ENCODE measurements at regions not wholly inside any gene's neighbourhood (a gene's known extent, or its start where the extent isn't known, plus 50 kb on each side); places are given as distances from the start of the nearest gene placed in this dataset.
A peak's percentile ranks its signal among the peaks of the same experiment; 100 is the strongest.

DNA sequence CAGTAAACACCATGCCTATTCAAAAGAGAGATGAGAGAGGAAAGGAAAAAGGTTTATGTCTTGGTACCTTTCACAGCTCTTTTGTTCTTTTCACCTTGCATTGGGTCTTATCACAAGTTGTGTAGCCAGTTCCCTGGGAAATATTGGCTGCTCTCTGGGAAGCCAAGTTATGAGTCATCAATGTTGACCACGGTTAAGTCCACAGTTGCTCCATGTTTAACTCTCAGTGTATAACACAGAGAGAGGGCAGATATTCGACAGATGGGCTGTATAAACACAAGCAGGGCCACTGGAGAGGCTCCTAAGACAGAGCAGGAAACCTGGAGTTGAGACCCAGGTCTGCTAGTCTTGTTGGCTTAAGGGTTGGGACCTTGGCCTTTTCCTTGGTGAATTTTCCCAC, 718.6 kb downstream of the QKI start:
- no peak for DNase-seq

DNA sequence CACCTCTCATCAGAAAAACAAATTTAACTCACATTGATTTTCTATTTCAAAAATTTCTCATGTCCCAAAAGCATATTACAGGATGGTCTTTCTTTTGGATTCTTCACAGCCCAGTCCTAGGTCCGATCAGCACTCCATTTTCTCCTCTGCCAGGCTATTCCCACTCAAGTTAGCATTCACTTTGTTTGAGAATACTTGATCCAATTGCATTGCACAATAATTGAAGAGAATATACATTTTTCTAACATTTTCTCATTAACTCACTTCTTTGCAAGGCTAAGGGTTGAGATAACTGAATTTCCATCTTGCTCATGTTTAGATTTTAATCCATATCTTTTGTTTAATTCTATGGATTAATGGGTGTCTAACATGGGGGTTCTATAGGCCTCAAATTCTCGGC, 716.1 kb downstream of the QKI start:
- DNase-seq, result no peak

DNA sequence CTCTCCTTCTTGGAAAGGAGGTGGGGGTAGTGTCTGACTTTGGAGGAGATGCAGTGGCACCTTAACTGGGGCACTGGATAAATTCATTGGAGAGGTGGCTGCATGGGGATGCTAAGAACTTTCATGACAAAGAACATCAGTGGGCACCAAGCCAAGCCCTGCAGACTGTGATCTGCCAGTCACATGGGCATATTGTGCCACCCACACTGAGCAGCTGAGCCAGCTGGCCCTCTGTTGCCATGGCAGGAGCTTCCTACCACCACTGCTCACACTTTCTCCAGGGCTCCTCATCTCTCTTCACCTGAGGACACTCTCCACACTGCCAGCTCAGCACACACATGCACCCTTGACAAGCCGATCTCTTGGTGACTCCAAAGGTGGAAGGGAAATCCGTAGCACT, 715.6 kb downstream of the QKI start:
- no peak for DNase-seq

DNA sequence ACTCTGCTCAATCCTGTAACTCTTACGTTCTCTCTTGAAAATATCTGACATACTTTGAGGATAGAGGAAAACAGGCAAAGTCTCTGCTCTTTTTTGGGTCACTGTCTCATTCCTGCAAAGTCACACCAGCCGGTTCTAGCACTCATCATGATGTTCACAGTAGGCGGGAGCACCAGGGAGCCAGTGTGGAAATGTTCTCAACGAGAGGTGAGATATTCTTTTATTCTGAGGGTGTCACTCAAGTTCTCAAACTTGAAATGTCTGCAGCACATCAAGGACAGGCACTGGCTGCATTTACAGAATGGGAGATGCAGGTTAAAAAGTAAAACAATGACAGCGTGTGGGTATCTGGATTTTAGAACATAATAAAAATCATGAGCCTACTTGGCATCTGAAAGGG, 714.7 kb downstream of the QKI start:
- DNase-seq, result no peak

DNA sequence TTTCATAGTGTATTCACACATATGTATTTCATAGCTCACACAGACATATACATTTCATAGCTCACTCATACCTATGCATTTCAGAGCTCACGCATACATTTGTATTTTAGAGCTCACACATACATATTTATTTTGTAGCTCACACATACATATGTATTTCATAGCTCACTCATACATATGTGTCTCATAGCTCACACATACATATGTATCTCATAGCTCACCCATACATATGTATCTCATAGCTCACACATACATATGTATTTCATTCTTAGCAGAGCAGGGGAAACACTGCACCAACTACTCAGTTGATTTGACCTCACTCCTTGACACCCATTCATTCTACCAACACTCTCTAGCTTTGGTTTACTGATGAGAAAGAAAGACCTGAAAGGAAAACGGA, 713.6 kb downstream of the QKI start:
- no peak for DNase-seq

DNA sequence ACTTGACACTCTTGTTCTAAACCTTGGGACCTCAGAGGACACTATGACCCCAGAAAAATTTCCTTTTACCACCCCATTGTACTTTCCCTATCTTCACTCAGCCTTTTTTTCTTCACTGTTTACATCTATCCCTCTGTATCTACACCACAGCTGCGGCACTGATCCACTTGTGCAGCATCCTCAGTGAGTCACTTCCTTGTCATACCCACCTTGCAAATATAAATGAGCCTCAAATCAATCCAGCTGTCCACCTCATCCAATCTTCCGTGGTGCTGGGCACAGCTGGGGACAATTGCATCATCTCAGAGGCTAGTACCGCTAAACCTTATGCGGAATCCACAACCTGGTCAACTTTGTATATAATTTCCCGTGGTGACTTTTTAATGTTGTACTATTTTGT, 710.5 kb downstream of the QKI start:
- no peak for DNase-seq

DNA sequence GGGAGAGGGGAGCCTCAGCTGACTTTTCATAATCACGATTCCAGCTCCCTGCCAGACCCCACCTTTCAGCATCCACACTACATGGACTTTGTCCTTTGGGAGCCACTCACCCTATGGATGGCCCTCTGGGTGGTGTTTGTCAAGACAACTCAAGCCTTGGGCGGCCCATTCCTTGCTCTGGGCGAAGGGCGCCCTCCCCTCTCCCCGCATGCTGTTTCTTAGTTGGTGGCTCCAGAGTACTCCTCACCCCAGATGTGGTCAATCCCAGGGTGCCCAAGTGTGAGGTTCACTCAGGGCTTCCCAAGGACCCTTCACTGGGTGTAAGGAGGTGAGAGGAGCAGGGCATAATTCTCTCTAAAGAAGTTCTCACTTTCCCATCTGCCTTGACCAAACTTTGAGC, 710.0 kb downstream of the QKI start:
- no peak for DNase-seq

DNA sequence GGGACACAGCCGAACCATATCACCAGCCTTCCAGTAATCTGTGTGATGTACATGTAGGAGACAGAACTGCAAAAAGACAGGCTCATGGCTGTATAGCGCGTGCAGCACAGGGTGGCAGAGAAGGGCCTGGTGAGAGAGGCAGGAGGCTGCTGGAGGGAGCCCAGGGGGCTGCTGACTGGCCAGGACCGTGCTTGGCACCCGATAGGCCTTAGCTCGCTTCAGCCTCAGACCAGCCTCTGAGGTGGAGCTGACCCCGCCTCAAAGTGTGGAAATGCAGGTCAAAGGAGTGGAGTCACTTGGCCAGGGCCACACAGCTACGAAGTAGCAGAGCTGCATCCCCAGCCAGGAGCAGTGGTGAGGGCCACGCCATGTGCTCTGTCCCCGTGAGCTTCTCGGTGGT, 707.6 kb downstream of the QKI start:
- DNase-seq, result no peak

DNA sequence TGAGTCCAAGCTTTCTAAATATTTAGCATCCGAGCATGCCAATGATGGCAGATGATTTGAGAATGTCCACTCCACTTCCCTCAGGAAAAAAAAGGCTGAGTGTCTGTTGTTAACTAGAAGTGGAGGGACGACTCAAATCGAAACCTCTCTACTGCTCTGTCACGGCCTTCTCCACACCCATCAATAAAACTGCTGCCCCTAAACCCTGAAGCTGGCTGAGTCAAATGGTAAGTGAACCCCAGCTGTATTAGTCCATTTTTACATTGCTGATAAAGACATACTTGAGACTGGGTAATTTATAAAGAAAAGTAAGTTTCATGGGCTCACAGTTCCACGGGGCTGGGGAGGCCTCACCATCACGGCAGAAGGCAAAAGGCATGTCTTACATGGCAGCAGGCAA, 707.0 kb downstream of the QKI start:
- no peak for DNase-seq

DNA sequence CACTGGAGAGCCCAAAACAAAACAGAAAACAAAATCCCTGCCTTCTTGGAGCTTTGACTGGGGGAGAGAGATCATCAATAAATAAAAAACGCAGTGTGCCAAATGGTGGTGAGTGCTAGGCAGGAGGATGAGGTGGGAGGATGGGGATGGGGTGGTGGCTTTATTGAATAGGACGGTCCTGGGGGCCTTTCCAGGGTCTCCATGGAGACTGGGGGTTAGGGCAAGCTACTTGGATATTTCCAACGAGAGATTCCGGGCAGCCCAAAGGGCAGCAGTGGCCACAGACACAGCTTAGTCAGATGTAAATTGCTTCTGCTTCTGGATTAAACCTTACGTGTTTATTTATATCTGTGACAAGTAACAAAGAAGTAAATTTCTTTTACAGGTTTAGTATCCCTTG, 700.1 kb downstream of the QKI start:
- no peak for DNase-seq

DNA sequence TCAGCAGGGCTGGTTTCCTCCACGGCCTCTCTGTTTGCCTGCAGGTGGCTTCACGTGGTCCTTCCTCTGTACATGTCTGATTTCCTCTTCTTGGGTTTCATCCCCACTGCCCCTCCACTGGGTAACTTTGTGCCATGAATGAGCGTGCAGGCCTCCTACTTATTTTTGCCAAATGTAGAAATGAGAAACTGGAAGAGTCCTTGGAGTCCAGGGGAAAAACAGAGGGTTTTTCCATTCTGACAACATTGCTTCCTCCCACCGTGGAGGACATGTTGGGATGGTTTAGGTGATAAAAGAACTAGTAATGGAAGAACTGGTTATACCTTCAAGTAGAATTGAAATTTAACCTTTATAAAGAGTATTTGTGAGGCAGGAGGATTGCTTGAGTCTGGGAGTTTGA, 699.5 kb downstream of the QKI start:
- DNase-seq, result no peak

DNA sequence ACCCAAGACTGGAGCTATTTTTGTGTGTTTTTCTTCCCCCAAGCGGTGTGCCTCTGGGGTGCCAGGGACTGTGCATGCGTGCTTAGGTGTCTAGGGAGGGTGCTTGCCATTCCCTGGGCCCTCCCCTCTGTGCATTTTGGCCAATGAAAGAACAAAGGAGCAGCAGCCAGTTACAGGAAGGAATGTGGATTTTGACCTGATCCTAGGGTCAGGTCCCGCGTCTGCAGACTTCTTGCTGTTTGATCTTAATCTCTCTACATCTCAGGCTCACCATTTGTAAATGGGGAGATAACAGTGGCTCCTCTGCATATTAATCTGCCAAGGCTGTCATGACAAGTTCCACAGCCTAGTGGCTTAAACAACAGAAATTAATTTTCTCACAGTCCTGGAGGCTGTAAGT, 699.1 kb downstream of the QKI start:
- no peak for DNase-seq

DNA sequence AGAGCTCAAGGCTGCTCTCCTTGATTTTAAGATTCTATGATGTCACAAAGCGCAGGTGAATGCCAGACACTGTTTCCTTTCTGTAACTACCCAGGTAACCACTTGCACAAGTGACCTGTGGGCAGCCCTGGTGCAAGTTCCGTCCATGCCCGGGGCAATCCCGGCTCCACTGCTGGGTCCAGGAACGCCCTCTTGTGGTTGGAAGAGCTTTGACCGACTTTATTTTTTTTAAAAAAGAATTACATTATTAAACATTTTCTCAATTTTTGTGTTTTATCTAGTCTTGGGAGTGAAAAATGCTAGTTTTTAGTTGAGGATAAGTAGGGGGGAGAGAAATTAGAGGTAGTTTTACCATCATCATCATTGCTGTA, 695.2 kb downstream of the QKI start:
- DNase-seq, result peak; percentile 28 to 35

DNA sequence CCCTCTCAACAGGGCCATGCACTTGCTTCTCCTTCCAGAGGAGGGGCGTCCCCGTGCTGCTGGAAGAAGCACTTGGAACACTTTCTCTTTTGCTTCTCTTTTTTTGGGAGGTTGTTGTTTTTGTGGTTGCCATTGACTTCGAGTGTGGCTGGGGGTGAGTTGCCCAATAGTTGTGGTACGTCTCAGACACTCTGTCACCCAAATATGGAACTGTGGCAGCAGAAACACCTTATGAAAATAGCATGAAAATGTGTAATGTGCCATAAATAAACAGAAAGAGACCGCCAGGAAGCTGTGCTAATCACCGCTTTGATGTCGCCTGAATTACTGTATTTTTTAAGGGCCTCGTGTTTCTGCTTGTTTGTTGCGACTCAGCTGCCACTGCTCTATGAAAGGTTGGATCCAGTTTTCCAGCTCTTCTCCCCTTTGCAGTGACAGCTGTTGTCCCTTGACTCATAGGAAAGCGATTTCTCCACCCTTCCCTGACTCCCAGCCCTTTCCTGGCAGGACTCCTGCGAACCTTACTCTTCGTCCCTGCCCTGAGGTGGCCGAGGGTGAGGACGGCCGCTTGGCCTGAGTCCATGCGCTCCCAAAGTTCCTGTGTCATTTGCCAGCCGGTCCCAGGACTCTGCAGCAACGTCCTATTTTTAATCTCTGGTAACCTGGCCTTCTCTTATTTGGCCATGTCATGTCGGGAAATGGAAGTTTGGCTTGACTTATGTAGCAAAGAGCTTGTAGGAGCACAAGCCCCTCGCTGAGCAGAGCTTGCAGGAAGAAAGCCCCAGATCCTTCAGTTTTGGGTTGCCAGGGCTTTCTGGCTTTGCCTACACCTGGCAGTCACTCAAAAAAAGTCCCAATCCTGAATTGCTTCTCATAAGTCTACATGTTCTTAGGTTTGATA, 694.6 kb downstream of the QKI start:
- peak; percentile 84 to 85 for DNase-seq

DNA sequence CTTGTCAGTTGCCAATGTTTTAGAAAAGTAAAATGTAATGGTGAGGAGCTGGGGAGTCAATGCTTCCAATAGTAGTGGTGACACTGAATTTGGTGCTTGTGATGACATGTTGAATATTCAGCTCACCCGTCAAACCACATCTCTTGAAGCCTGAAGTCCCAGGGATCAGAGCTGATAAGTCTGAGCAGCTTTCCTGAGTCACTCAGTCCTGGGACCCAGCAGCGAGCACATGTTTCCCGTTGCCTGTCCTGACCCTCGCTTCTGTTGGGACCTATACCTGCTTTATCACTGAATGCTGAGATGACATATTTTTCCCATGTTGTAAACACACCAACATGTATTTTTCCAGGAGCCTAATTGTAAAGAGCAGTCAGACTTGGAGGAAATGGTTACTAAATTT, 693.6 kb downstream of the QKI start:
- DNase-seq, result no peak

DNA sequence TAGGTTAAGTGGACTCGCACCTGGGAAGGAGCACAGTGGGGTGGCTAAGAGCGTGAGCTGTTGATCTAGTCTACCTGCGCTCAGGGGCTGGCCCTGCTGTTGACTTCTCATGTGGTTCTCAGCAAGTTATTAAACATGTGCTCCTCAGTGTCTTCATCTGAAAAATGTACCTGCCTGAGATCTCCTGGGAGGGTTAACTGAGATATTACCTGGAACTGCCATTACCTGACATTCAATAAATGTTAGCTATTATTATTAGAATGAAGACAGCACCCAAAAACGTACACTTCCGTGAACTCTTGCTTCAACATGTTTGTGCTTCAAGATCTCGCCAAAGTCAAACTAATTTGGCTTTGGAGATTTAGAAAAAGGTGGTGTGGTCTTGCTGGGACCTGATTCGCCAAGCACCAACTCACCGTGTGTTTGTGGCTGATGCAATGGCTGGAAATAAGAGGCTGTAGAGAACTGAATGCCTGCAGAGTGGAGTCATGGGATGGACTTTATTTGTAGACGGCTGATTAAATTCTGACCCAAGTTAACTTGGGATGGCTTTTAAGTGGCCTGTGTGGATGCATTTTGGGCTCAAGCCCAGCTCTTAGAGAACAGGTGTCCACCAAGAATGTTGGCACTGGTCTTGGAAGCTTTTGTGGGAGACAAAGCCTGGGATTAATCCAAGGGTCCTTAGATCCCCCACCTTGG, 692.9 kb downstream of the QKI start:
- no peak for DNase-seq

DNA sequence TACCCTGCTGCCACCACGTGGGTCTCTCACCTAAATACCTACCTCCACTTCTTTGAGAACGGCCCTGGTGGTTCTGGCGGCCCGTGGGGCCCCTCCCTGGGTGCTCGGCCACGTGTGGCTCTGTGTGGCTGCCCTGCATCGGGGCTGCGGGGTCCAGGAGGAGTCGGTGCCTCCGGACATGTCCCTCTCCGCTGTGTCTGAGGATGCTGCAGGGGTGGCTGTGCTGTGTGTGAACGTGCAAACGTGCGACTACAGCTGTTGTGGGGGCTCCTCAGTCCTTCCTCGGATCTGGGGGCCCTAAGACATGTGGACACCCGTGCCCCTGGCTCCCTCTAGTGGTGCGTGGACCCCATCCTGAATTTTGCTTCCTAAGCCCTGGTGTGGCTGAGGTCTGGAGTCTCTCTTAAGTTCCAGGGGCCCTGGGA, 691.8 kb downstream of the QKI start:
- peak; percentile 17 to 54 for DNase-seq

DNA sequence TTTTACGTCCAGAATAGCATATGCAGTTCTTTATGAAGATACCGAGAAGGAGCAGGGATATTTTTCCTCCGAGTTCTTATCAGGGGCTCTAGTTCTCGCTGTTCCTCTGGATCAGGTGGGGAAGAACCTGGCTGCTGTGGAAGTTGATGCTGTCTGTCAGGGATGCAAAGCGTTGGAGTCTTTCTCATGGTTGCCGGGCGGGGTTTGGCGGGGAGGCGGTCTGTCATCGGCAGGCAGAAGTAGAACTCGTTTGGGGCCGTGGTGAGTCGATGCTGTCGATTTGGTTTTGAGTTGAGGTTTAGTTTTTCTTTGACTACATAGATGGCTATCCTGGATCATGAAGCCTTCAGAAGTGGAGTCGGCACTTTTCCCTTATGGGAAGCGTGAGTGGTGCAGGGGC, 691.2 kb downstream of the QKI start:
- no peak for DNase-seq

DNA sequence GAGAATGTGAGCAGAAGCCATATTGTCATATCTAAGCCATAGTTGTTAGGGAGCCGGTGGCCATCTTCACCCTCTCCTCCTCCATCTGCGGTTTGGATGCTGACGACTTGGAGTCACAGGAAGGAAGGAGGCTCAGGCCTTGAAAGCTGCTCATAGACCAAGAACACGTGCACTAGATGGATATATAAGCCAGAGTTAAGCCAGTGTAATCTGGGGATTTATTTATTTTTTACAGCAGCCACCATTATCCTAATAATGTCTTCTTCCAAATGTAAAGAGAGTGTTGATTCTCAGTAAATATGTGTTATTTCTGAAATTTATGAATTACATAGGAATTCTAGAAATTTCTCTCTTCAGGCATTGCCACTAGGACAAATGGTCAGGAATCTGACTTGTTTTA, 689.9 kb downstream of the QKI start:
- no peak for DNase-seq

DNA sequence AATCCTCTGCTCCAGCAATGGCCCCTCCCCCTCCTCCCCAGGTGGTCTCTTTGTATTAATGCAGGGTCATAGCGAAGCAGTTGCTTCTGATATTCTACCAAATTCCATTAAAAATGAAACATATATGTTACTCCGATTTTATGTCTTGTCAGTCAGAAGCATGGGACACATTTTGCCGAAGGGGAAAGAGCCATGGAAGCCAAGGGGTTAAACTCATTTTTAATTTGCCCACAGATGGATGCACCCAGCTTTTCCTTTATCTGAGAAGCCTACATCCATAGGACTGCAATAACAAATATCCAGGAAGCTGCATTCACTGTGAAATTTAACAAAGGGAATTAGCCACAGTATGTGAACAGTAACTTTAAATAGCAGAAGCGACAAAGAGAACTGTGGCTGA, 688.2 kb downstream of the QKI start:
- no peak for DNase-seq

DNA sequence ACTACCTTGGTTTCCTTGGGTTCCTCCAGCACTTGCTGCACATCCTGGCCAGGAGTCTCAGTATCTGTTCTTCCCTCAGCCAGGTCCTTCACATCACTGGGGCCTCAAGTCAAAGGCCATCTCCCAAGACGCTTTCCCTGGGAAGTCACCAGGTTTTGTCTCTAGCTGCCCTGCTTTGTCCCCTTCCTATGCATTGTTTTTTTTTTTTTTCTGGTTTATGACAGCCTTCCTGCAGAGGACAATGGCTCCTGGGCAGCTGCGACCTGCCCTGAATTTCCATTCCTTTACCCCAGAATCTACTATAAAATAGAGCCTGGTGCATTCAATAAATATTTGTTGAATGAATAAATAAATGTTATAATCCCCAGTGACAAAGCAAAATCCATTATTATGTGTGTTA, 687.3 kb downstream of the QKI start:
- DNase-seq, result no peak

DNA sequence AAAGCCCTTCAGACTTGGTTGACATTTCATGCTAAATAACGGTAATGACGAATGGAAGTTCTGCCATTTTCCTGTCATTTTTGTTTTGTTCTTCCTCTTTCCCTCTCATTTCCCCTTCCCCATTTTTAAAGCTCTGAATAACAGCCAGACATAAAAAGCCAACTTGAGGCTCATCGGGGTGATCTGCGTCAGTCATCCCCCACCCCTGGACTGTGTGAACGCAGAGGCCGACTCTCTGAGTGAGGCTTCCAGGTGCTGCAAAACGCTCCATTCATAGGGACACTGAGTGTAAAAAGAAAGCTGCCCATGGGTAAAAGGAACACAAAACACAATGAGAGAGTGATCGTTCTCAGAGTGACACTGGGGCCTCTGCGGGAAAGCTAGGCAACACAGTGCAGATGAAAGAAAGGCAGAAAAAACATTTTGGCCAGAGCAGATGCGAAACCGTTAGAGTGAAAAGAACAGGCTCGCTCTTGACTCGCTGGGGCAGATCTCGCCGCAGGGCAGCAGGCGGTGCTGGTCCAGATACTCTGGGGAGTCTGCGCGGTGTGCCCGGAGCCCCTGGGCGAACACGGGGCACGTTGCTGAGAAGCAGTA, 684.8 kb downstream of the QKI start:
- no peak for DNase-seq

DNA sequence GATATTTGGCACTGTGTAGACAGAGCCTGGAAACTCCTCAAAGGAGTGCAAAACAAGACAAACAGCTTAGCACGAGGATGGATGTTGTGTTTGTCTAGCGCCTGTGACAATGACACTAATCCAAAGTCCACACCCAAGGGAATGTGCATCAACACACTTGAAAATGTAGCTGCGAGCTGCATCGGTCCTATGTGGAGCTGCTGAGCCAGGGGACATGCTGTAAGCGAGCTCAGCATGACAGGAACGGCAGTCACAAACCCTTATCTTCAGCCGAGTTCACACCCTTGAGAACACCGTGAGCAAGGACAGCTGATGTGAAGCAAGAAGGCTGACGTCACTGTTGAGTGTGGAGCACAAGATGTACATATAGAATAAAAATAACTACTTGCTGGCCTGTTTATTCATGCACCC, 684.3 kb downstream of the QKI start:
- DNase-seq, result no peak
